ENCODE measurements at regions not wholly inside any gene's neighbourhood (a gene's known extent, or its start where the extent isn't known, plus 50 kb on each side); places are given as distances from the start of the nearest gene placed in this dataset.
A peak's percentile ranks its signal among the peaks of the same experiment; 100 is the strongest.
"Not testable (repeated sequence)": the region's sequence is repeated elsewhere in the genome, so short reads cannot be mapped to it uniquely, and the experiment has no call there.

GRCh38 chr1:208977638-208978256, 605.8 kb upstream of the CAMK1G start:
- no peak for DNase-seq

- no peak for DNase-seq
Observed at GRCh38 chr1:208979776-208980175, 603.7 kb upstream of the CAMK1G start.

- DNase-seq = no peak
Observed at GRCh38 chr1:208980605-208981004, 602.9 kb upstream of the CAMK1G start.

GRCh38 chr1:208985231-208985630, 598.3 kb upstream of the CAMK1G start:
- DNase-seq = no peak

GRCh38 chr1:208988811-208989222, 594.7 kb upstream of the CAMK1G start:
- no peak for DNase-seq

GRCh38 chr1:208990456-208990855, 593.1 kb upstream of the CAMK1G start:
- DNase-seq = no peak

- DNase-seq = not testable (repeated sequence)
Observed at GRCh38 chr1:208997053-208997452, 586.5 kb upstream of the CAMK1G start.

- no peak for DNase-seq
Observed at GRCh38 chr1:208997726-208998312, 585.7 kb upstream of the CAMK1G start.

GRCh38 chr1:209008586-209008985, 574.9 kb upstream of the CAMK1G start:
- no peak for DNase-seq

- DNase-seq = peak; percentile 10
Observed at GRCh38 chr1:209010475-209011230, 572.9 kb upstream of the CAMK1G start.

GRCh38 chr1:209012443-209013196, 570.9 kb upstream of the CAMK1G start:
- DNase-seq = peak; percentile 91

- no peak for DNase-seq
Observed at GRCh38 chr1:209015092-209015491, 568.4 kb upstream of the CAMK1G start.

- no peak for DNase-seq
Observed at GRCh38 chr1:209021622-209022021, 561.9 kb upstream of the CAMK1G start.

GRCh38 chr1:209023790-209024189, 559.7 kb upstream of the CAMK1G start:
- no peak for DNase-seq

- no peak for DNase-seq
Observed at GRCh38 chr1:209029737-209030136, 553.8 kb upstream of the CAMK1G start.

GRCh38 chr1:209030454-209031167, 552.9 kb upstream of the CAMK1G start:
- no peak for DNase-seq

GRCh38 chr1:209037064-209037463, 546.5 kb upstream of the CAMK1G start:
- no peak for DNase-seq

GRCh38 chr1:209038316-209038715, 545.2 kb upstream of the CAMK1G start:
- no peak for DNase-seq

- no peak for DNase-seq
Observed at GRCh38 chr1:209038735-209039134, 544.8 kb upstream of the CAMK1G start.

- DNase-seq = no peak
Observed at GRCh38 chr1:209040351-209040750, 543.2 kb upstream of the CAMK1G start.

- no peak for DNase-seq
Observed at GRCh38 chr1:209041927-209042326, 541.6 kb upstream of the CAMK1G start.

GRCh38 chr1:209042413-209042812, 541.1 kb upstream of the CAMK1G start:
- no peak for DNase-seq

All from NCI-H1105 treated with DMSO at 0.1 percent for 48 hours (cell line).